Astrocyte of the cerebellum (primary cell): ENCODE measurements at regions not wholly inside any gene's neighbourhood (a gene's known extent, or its start where the extent isn't known, plus 50 kb on each side); places are given as distances from the start of the nearest gene placed in this dataset.

ENCODE experiments used
- DNase-seq: peaks from one replicate; pipeline ENCODE4 v3.0.0-alpha.2; 2011; ENCODE audit warnings: low read depth
- H3K4me3 ChIP-seq: 2 replicates; pipeline ENCODE4 v1.5.1; 2011; ENCODE audit warnings: mild to moderate bottlenecking, low read depth, low read length, moderate library complexity
- CTCF ChIP-seq: IDR thresholded peaks from 2 replicates; pipeline ENCODE4 v1.5.1; 2012; ENCODE audit warnings: low read length, low read depth, moderate library complexity, mild to moderate bottlenecking; ENCODE audit errors: missing control alignments
- in situ Hi-C: cut with HindIII; loops from 2 replicates; pipeline ENCODE4 v1.10.0; 2017; ENCODE audit warnings: low sequenced_read_pairs

GRCh38 chr2:7609974-7610373 lies 692.8 kb downstream of the RNF144A start:
- in situ Hi-C loops = no loop called here
- no peak for TF ChIP-seq CTCF
- no peak for DNase-seq
- H3K4me3 ChIP-seq = no peak overlapping the region

- no peak overlapping the region for H3K4me3 ChIP-seq
- in situ Hi-C loops = no loop called here
- no peak for DNase-seq
- TF ChIP-seq CTCF = no peak
Measured at GRCh38 chr2:7611750-7612149, 694.5 kb downstream of the RNF144A start.

GRCh38 chr2:7612969-7613368 lies 695.8 kb downstream of the RNF144A start:
- no peak for DNase-seq
- in situ Hi-C loops = no loop called here
- H3K4me3 ChIP-seq = no peak overlapping the region
- TF ChIP-seq CTCF = no peak

- no peak for DNase-seq
- in situ Hi-C loops = no loop called here
- no peak for TF ChIP-seq CTCF
- no peak overlapping the region for H3K4me3 ChIP-seq
Measured at GRCh38 chr2:7613831-7614230, 696.6 kb downstream of the RNF144A start.

- H3K4me3 ChIP-seq = no peak overlapping the region
- in situ Hi-C loops = no loop called here
- TF ChIP-seq CTCF = no peak
- DNase-seq = no peak
Measured at GRCh38 chr2:7618031-7618430, 700.8 kb downstream of the RNF144A start.

GRCh38 chr2:7619203-7619970 lies 702.2 kb downstream of the RNF144A start:
- no peak for DNase-seq
- no peak for TF ChIP-seq CTCF
- H3K4me3 ChIP-seq = no peak overlapping the region
- in situ Hi-C loops = no loop called here
